ENCODE measurements at regions not wholly inside any gene's neighbourhood (a gene's known extent, or its start where the extent isn't known, plus 50 kb on each side); places are given as distances from the start of the nearest gene placed in this dataset.

GRCh38 chr2:7479603-7480002 is 562.4 kb downstream of the RNF144A start:
- CTCF ChIA-PET: no interaction called here
- POLR2A ChIA-PET: no interaction called here

GRCh38 chr2:7480431-7480830 is 563.2 kb downstream of the RNF144A start:
- Histone ChIP-seq H3K27ac (no peak overlapping the region), H3K4me2 (no peak overlapping the region), H3K9me3 (no peaks in the 10 kb centered on the region; the same call in 2 of the 3 replicates), H3K4me1 (no peaks in the 10 kb centered on the region), H3K4me3 (no peak overlapping the region)
- ChIA-PET CTCF (no interaction called here), POLR2A (no interaction called here)
- TF ChIP-seq HOXB13 (CRISPR knock-in tag; IDR thresholded peaks at IDR 0.05; ENCODE audit: low read depth): no peak
- no peak for TF ChIP-seq EP300 (IDR thresholded peaks at IDR 0.05)
- TF ChIP-seq BHLHE40 (IDR thresholded peaks at IDR 0.05; ENCODE audit: low read depth, low read length): no peak
- TF ChIP-seq EHF (CRISPR knock-in tag; IDR thresholded peaks at IDR 0.05): no peak
- no peak for TF ChIP-seq NFE2L2 (conservative IDR thresholded peaks at IDR 0.05; ENCODE audit: low read length)
- no peak for TF ChIP-seq KDM1A (IDR thresholded peaks at IDR 0.05; ENCODE audit: low read depth)
- TF ChIP-seq, protein P1, sequence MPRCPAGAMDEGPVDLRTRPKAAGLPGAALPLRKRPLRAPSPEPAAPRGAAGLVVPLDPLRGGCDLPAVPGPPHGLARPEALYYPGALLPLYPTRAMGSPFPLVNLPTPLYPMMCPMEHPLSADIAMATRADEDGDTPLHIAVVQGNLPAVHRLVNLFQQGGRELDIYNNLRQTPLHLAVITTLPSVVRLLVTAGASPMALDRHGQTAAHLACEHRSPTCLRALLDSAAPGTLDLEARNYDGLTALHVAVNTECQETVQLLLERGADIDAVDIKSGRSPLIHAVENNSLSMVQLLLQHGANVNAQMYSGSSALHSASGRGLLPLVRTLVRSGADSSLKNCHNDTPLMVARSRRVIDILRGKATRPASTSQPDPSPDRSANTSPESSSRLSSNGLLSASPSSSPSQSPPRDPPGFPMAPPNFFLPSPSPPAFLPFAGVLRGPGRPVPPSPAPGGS (IDR thresholded peaks at IDR 0.05): no peak
- no peak for TF ChIP-seq CHD4 (IDR thresholded peaks at IDR 0.05; ENCODE audit: borderline replicate concordance)
- TF ChIP-seq ESRRA (IDR thresholded peaks at IDR 0.05; ENCODE audit: borderline replicate concordance, low read length): no peak
- no peak for TF ChIP-seq ZC3H11A (IDR thresholded peaks at IDR 0.05)
- no peak for TF ChIP-seq USF2 (IDR thresholded peaks at IDR 0.05)
- TF ChIP-seq CBX2 (IDR thresholded peaks at IDR 0.05; ENCODE audit: borderline replicate concordance, low read depth): no peak
- no peak for TF ChIP-seq HOXB5 (CRISPR knock-in tag; IDR thresholded peaks at IDR 0.05)
- FAIRE-seq: no peak
- DNase-seq (ENCODE audit: low read depth in 1 of 2, low spot score in 1 of 2): no peak
- no peak for ATAC-seq

More at GRCh38 chr2:7479603-7480002, 562.4 kb downstream of the RNF144A start:
- no peaks in the 10 kb centered on the region for H3K4me1 ChIP-seq
- no peak overlapping the region for H3K27ac ChIP-seq
- H3K4me2 ChIP-seq: no peak overlapping the region
- no peak for TF ChIP-seq ATOH8 (CRISPR knock-in tag; IDR thresholded peaks at IDR 0.05; ENCODE audit: low read depth)
- no peak for FAIRE-seq
- no peak for DNase-seq (ENCODE audit: low read depth in 1 of 2, low spot score in 1 of 2)
- no peak overlapping the region for H3K4me3 ChIP-seq
- no peak for ATAC-seq
- no peaks in the 10 kb centered on the region; the same call in 2 of the 3 replicates for H3K9me3 ChIP-seq

- ChIA-PET POLR2A (no interaction called here), CTCF (no interaction called here)
- H3K27ac ChIP-seq: no peak overlapping the region
- no peaks in the 10 kb centered on the region for H3K4me1 ChIP-seq
- H3K4me3 ChIP-seq: no peak overlapping the region
- no peak overlapping the region for H3K4me2 ChIP-seq
- TF ChIP-seq, protein P2, sequence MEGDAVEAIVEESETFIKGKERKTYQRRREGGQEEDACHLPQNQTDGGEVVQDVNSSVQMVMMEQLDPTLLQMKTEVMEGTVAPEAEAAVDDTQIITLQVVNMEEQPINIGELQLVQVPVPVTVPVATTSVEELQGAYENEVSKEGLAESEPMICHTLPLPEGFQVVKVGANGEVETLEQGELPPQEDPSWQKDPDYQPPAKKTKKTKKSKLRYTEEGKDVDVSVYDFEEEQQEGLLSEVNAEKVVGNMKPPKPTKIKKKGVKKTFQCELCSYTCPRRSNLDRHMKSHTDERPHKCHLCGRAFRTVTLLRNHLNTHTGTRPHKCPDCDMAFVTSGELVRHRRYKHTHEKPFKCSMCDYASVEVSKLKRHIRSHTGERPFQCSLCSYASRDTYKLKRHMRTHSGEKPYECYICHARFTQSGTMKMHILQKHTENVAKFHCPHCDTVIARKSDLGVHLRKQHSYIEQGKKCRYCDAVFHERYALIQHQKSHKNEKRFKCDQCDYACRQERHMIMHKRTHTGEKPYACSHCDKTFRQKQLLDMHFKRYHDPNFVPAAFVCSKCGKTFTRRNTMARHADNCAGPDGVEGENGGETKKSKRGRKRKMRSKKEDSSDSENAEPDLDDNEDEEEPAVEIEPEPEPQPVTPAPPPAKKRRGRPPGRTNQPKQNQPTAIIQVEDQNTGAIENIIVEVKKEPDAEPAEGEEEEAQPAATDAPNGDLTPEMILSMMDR (IDR thresholded peaks at IDR 0.05): no peak
- TF ChIP-seq, protein P3, sequence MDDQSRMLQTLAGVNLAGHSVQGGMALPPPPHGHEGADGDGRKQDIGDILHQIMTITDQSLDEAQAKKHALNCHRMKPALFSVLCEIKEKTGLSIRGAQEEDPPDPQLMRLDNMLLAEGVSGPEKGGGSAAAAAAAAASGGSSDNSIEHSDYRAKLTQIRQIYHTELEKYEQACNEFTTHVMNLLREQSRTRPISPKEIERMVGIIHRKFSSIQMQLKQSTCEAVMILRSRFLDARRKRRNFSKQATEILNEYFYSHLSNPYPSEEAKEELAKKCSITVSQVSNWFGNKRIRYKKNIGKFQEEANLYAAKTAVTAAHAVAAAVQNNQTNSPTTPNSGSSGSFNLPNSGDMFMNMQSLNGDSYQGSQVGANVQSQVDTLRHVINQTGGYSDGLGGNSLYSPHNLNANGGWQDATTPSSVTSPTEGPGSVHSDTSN (IDR thresholded peaks at IDR 0.05): no peak
- TF ChIP-seq ZSCAN20 (CRISPR knock-in tag; IDR thresholded peaks at IDR 0.05) (no peak), NPAS2 (CRISPR knock-in tag; IDR thresholded peaks at IDR 0.05; ENCODE audit: borderline replicate concordance) (no peak), EP300 (IDR thresholded peaks at IDR 0.05) (no peak), EHMT2 (IDR thresholded peaks at IDR 0.05; ENCODE audit: low read depth) (no peak), RFX5 (IDR thresholded peaks at IDR 0.05) (no peak), ESRRA (IDR thresholded peaks at IDR 0.05; ENCODE audit: borderline replicate concordance, low read length) (no peak), HEYL (CRISPR knock-in tag; IDR thresholded peaks at IDR 0.05) (no peak), CBX2 (IDR thresholded peaks at IDR 0.05; ENCODE audit: borderline replicate concordance, low read depth) (no peak), CHD2 (IDR thresholded peaks at IDR 0.05; ENCODE audit: low read length, partially characterized antibody) (no peak), PHF8 (IDR thresholded peaks at IDR 0.05; ENCODE audit: borderline replicate concordance, low read depth) (no peak)
- FAIRE-seq: no peak
- ATAC-seq: no peak
- DNase-seq (ENCODE audit: low read depth in 1 of 2, low spot score in 1 of 2): no peak
- 10% methylated on average over 5 of the region's 5 CpGs for WGBS (ENCODE audit: missing lambda C conversion rate)
- H3K9me3 ChIP-seq: peaks cover 3% of the 10 kb centered on the region; the same call in 2 of the 3 replicates
Observed at GRCh38 chr2:7490672-7491071, 573.5 kb downstream of the RNF144A start.
